Right lobe of liver (tissue), 4 donors: ENCODE measurements at regions not wholly inside any gene's neighbourhood (a gene's known extent, or its start where the extent isn't known, plus 50 kb on each side); places are given as distances from the start of the nearest gene placed in this dataset.

ENCODE experiments used
- POLR2A ChIP-seq: fragments of 450-650 bp; IDR thresholded peaks from one replicate; pipeline ENCODE4 v1.6.1; 2017; ENCODE audit warnings: antibody characterized with exemption, mild to moderate bottlenecking
- TF ChIP-seq, protein P1 (sequence below), 4 donors: fragments of 200-600 bp in 3 of 4; fragments of 450-650 bp in 1 of 4; IDR thresholded peaks; one replicate each; pipeline versions ENCODE4 v1.5.1 to v1.8.0; 2016 to 2022; ENCODE audit warnings: antibody characterized with exemption in 4 of 4, mild to moderate bottlenecking in 2 of 4
- donor health status: DM: no; HTN: no; CAD: no.
- donor health status: DM: no; HTN: no; CAD: no.
- donor health status: DM: no; HTN: yes; CAD: no.

DNA sequence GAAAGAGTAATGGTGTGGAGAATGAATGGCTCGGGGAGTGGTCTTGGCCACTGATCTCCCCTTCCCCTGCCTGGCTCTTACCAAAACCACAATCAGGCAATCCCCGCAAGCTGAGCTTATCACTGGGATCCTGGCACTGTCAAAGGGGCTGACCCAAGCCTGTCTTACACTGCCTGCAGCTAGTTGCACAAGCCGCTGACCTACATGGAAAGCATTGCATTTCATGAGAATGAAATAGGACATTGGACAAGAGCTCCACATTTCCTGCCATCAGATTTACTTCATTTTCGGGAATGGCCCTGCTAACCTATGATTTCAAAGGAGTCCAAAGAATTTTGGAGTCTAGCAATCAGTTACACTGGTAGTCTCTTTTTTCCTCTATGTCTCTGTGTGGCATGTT is 146.4 kb downstream of the PCTP start:
- TF ChIP-seq, protein P1, sequence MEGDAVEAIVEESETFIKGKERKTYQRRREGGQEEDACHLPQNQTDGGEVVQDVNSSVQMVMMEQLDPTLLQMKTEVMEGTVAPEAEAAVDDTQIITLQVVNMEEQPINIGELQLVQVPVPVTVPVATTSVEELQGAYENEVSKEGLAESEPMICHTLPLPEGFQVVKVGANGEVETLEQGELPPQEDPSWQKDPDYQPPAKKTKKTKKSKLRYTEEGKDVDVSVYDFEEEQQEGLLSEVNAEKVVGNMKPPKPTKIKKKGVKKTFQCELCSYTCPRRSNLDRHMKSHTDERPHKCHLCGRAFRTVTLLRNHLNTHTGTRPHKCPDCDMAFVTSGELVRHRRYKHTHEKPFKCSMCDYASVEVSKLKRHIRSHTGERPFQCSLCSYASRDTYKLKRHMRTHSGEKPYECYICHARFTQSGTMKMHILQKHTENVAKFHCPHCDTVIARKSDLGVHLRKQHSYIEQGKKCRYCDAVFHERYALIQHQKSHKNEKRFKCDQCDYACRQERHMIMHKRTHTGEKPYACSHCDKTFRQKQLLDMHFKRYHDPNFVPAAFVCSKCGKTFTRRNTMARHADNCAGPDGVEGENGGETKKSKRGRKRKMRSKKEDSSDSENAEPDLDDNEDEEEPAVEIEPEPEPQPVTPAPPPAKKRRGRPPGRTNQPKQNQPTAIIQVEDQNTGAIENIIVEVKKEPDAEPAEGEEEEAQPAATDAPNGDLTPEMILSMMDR (IDR thresholded peaks at IDR 0.05) = no peak
- TF ChIP-seq POLR2A = peak; percentile 28
